Colon (tissue), 2 donors: ENCODE measurements at regions not wholly inside any gene's neighbourhood (a gene's known extent, or its start where the extent isn't known, plus 50 kb on each side); places are given as distances from the start of the nearest gene placed in this dataset.

Experiments used
- FAIRE-seq: peaks from 2 replicates; lab custom pipeline; 2012; peaks lifted over from hg19 to GRCh38; lab: Jason Lieb, UNC
- donor health status: control.
- donor health status: control.

DNA sequence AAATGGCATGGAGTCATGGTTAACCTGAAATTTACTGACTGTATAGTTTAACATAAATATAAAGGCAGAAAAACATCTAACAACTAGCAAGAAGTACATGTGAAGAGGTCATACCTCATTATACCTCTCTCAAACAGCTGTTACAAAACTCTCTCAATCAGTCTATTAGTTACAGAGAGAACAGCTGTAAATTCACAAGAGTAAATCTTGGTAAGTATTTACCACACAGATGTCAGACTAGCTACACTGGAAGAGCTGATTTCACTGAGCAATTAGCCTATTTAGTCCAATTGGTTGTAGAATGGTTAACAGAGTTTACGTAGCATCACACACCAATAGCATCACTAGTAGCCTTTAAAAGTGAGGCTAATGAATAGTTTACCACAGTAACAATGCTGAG, 463.4 kb upstream of the USP15 start:
- no peak for FAIRE-seq

DNA sequence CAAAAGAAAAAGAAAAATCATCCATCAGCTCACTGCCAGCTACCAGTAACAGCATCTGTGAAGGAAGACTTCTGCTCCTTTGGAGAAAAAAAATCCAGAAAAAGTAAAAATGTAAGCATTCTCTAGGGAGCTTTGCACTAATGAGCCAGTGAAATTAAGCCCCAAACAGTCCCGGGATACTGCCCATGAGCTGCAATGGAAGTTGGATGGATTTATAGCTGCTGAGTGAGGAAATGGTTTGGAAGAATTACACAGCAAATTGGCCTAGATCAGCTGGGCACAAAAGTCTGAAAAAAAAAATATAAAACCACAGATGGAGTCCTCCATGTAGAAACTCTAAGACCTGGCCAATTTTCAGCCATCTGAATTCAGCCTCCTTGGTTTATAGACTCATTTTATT, 462.9 kb upstream of the USP15 start:
- FAIRE-seq = no peak

DNA sequence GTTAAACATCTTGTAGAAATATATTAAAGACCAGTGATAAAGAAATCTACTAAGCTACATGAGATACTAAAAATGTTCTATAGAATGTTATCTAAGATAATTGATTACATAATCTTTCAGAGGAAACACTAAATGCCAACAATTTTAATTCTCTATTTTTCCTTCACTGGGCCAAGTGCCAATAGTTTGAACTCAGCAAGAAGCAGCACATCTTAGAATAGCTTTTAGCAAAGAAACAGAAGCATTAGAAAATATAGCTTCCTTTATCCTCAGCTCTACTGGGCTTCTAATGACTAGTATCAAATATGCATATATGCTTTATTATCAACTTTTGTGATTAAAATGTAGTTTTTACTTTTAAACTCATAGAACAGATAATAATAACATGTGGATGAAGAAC, 461.4 kb upstream of the USP15 start:
- no peak for FAIRE-seq

DNA sequence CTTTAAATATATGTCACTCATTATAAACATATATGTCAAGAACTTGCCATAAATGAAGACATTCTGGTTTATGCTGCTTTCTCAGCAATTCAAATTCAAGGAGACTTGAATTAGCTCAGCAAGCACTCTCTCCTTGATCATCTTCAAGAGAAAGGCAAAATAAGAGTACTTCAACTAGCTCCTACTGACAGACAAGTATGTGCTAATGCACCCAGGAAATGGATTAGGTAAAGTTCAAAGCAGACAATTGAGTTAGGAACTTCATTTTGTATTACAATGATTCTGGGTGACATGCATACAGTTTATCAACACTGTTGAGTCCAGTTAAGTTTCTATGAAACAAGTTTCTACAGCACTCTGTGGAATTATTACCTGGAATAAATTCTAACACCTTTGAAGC, 455.9 kb upstream of the USP15 start:
- no peak for FAIRE-seq

DNA sequence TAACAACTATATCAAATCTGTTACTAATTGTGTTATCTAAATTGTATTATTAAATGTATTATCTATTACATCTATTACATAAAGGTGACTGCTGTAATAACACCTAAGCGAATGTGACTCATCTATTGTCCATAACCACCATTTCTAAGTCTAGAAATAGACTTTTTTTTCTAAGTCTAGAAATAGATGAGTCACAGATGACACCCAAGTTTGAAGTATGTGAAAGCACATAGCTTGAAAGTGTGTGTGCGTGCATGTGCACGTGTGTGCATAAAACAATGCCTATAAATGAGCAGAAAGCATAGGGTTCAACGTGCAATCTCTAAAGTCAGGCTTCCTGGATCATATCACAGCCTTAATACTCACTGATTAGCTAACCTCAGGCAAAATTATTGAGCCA, 451.3 kb upstream of the USP15 start:
- FAIRE-seq = no peak

DNA sequence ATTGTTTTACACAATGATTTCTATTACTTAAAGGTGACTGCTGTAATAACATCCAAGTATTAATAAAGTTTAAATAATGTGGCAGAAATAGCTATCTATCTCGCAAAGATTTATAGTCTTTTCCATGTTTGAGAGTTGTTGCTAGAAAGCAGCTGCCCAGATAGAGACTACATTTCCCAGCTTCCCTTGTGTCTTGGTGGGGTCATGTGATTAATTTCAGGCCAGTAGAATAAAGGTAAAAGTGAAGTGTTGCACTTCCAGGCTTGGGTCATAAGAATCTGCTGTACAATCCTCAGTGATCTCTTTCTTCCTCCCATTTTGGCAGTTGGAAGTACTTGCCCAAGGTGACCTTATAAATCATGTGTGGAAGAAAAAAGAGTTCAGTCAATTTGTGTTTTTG, 449.7 kb upstream of the USP15 start:
- FAIRE-seq = no peak

DNA sequence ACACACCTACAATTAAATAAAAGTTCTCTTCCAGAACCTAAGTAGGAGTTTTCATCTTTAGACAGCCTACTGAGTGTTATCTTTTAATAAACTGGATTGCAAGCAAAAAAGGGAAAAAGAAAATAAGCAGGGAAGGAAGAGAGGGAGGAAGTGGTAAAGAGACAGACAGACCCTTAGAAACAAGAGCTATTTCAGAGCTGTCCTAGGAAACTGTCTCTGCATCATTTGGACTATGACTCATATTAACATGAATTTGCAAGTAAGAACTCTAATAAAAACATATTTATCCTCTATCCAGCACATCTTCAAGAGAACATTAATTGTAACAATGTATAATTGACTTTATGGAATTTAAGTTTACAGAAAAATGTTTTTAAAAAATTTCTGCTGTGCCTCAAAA, 438.8 kb upstream of the USP15 start:
- no peak for FAIRE-seq

DNA sequence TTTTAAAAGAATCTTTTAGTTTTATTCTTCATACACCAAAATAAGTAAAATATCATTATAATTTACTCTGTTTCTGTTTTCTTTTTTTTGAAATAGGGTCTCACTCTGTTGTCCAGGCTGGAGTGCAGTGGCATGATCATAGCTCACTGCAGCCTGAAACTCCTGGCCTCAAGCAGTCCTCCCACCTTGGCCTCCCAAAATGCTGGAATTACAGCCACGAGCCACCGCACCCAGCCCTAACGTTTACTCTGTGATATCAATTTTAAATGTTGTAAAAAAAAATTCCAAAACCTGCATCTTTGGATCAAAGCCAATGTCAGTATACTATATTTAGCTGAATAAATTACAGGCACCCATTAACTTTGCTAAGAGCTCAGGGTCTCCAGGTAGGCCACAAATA, 437.1 kb upstream of the USP15 start:
- FAIRE-seq = no peak

DNA sequence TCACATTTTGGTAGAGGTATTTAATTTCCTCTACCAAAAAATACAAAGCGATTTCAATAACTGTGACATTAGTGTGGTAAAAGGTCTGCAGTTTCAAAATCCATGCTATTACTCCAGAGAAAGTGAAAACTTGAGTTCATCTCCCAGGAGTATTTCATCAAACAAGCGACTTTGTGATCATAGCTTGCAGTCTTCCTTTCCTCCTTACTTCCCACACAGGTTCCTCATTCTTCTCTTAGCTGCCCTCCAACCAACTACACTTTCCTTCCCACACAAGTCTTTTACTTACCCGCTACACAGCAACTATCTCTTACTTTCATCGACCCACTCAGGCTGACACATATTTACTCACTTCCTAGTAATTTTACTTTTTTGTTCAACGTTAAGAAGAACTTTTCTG, 413.4 kb upstream of the USP15 start:
- FAIRE-seq = no peak

DNA sequence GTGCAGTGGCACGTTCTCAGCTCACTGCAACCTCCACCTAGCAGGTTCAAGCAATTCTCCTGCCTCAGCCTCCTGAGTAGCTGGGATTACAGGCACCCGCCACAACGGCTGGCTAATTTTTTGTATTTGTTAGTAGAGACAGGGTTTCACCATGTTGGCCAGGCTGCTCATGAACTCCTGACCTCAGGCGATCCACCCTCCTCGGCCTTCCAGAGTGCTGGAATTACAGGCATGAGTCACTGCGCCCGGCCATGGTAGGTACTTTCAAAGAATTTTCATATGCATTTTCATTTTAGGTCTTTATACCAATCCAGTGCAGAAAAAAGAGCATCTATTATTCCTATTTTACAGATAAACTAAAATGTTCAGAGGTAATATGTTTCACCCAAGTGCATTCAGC, 411.3 kb upstream of the USP15 start:
- FAIRE-seq = no peak

DNA sequence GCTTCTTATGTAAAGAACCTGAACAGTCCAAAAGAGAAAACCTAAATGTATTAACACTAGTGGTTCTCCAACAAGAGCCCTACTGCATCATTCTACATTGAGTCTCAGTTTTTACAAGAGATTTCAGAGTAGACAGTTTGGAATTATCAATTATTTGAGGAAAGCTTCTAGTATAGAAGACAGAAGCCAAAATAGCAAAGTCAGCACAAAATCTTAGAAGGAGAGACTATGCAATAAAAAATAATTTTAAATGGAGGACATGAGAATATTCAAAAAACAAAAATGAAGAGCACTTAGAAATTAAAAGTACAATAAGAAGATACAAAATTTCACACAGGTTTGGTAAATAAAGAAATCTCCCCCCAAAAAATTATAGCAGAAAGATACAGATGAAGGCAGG, 406.3 kb upstream of the USP15 start:
- no peak for FAIRE-seq

DNA sequence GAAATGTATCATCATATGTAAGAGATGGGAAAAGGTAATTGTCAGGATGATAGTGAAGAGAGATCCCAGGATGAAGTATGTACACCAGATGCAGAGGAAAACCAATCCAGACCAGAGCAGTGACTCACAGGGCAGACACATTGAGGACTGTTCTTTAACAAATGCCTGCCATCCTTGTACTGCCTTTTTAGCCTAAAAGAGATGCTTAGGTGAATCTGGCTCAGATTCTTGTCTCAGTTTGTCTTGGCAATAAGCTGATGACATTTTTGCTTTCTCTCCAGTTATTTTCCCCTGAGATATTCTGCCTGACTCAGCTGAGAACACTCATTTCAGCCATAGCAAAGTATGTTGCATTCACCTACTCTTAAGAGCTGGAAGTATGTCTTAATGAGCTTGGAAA, 405.3 kb upstream of the USP15 start:
- FAIRE-seq = no peak

DNA sequence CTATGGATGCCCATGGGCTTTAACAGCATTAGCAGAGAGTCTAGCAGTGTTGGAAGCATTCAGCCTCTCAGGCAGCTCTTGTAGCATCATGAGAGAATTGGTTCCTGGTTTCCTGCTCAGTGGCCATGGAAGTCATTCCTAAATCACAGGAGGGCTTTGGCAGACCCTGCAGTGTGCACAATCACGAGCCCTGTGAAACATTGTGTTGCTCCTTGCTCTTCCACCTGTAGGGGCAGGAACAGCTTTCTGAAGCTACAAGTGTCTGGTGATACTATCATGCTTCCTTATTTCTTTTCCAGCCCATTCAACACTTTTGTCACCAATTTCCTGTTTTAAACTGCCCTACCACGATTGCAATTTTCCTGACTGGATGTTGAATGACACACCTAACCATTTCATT, 402.2 kb upstream of the USP15 start:
- FAIRE-seq = no peak

DNA sequence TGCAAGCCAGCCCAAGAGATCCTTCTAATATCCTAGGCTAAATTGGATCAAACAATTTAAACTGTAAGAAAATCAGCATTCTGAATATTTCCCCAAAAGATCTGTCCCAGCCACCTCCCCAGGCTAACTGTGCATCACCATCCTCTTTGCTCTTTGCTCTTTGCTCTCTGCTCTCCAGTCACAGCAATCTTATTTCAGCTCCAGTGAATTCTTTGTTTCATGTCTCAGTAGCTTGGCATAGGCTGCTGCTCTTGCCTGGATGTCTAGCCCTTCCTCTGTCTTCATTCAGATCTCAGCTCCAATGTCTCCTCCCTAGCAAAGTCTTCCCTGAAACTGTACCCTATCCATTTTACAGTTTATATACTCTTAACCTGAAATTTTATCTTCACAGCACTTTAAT, 399.8 kb upstream of the USP15 start:
- FAIRE-seq = no peak

DNA sequence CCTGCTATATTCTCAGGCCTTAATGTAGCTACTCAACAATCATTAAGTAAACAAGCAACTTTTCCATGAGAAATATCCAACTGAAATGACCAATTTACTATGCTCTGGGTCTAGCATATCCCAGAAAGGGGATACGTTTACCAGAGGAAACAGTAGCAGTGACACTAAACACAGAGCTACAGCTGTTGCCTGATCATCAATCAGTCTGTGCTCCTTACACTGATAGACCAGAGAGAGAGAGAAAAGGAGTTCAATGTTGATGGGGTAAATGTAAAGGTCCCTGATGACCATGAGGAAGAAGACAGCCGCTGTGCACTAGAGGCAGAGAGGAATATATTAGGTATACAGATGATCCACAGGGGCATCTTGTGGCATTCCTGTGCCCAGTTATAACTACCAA, 397.2 kb upstream of the USP15 start:
- no peak for FAIRE-seq

DNA sequence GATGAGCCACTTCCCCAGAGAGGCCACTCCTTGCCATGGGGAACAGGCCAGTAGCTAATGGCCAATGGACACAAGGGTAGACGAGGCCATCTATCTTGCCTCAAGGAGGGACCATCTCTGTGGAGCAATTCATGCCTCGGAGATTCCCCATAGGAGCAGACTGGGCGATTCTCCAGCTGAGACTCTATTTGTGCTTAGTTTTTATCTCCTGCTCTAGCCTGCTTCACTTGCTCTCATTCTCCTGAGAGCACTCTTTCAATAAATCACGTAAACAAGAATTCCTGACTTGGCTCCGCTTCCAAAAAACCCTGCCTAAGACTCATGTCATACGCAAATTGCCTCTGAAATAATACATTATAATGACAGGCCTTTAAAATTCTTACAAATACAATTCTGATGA, 396.4 kb upstream of the USP15 start:
- no peak for FAIRE-seq

DNA sequence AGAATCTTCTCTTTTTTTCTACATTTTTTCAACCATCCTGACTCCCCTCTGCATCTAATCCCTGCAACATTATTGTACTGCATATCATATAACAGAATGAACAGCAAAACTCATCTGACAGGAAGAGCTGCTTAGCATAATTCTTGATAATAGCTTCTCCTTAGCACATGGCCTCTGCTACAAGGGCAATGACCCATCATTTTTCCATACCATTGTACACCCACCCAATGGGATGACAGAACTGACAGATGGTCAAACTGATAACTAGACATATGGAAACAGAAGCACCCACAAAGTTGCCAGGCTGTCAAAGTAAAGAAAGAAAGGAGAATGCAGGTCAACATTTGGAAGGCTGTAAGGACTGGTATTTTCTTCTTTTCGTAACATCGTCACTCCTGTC, 390.4 kb upstream of the USP15 start:
- FAIRE-seq = no peak

DNA sequence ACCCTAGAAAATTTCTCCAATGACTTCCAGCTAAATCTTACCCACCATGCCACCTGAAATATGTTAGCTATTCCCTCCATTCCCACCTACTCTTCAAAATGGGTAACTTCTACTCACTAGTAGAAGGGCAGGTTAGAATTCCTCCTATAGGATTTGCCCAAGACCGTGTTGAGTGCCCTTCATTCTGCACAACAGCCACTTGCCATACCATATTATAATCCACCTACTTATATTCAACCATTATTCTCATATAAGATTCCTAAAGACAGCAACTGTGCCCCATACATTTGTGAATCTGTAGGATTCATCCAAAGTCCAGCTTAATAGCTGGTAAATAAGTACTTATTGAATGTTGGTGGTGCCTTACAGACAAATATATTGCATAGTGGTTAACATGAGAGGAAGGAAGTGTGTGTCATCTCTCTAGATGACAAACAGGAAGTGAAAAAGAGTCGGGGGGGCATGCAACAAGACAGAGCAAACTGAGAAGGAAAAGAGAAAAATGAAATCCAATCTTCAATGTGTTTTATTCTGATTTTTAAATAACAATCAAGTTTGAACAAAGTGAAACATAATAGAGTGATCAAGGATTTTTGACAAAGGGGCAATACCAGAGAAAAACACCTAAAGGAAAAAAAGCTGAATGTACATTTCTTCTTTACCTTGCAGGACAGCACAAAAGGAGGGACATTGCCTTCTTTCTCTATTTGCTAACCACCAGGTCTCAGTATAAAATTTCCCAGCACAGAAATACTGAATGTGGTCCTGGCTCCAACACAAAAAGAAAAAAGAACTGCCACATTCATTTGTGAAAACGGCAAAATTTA, 389.3 kb upstream of the USP15 start:
- FAIRE-seq = no peak

DNA sequence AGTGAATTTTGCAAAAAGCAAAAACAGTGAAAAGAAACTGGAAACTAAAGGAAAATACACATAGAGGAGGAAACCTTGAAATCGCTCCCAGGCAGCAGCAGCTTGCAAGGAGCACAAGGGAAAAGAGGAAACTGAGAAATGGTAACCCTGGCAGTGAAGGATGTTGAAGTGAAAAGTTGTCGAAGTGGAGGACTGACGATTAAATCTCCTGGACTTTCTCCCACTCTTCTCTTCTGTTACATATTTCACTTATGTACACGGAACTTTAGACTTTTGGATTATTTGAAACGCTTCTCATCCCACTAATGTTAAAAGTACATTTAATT, 388.8 kb upstream of the USP15 start:
- no peak for FAIRE-seq

DNA sequence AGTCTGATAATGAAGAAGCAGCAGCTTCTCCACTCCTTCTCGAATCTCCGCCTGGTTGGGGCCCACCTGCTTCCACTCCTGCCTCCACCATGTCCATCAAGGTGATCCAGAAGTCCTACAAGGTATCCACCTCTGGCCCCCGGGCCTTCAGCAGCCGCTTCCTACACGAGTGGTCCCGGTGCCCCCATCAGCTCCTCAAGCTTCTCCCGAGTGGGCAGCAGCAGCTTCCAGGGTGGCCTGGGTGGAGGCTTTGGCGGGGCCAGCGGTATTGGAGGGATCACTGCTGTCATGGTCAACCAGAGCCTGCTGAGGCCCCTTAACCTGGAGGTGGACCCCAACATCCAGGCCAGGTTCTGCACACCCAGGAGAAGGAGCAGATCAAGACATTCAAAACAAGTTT, 381.0 kb upstream of the USP15 start:
- FAIRE-seq = no peak

DNA sequence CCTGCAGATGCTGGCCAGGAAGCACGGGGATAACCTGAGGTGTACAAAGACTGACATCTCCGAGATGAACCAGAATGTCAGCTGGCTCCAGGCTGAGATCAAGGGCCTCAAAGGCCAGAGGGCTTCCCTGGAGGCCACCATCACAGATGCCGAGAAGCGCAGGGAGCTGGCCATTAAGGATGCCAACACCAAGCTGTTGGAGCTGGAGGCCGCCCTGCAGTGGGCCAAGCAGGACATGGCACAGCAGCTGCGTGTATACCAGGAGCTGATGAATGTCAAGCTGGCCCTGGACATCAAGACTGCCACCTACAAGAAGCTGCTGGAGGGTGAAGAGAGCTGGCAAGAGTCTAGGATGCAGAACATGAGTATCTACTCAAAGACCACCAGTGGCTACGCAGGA, 380.0 kb upstream of the USP15 start:
- no peak for FAIRE-seq

DNA sequence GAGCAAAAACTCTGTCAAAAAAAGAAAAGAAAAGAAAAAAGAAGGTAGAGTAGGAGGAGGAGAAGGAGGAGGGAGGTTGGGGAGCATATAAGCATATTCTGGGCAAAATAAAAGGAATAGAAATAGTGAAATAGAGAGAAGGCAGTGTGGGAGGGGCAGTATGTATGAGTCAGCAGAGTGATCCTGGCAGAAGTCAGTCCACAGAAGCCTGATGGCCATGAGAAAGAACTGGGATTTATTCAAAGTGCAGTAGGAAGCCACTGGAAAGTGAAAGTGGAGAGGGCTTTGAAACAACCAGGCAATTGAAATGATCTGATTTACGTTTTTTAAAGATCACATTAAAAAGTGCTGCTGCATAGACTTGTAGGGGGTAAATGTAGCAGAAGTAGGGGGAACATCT, 368.6 kb upstream of the USP15 start:
- FAIRE-seq = no peak

DNA sequence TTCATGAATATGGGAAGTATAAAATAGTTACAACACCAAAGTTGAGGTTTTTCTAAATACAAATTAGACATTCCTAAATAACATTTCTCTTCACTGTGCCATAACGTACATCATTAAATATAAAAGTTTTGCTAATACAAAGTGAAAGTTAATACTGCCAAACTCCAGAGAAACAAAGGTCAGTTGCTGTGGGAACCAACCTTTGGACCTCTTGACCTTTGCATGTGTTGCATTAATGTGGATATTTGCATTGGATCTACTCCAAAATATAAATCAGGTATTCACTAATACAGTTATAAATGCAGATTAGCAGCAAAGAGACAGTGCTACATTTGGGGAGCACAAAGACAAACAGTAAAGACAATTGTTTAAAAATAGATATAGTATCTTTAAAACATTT, 366.0 kb upstream of the USP15 start:
- FAIRE-seq = no peak

DNA sequence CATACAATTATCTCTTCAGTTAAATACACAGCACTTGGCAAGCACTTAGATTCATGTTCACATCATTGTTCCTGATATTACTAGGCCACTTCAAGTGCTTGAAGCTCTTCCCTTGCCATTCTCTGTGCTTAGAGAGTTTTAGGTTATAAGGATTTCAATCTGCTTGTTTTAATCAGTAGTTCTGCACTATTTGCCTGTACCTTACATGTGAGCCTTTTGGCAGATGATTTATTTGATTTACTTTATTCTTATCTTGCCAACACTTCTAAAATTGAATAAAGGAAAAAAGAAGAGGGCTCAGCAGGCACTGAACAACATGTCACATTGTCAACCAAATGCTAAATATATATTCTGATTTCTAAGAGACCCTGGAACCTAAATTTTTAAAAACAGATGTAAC, 363.8 kb upstream of the USP15 start:
- no peak for FAIRE-seq

DNA sequence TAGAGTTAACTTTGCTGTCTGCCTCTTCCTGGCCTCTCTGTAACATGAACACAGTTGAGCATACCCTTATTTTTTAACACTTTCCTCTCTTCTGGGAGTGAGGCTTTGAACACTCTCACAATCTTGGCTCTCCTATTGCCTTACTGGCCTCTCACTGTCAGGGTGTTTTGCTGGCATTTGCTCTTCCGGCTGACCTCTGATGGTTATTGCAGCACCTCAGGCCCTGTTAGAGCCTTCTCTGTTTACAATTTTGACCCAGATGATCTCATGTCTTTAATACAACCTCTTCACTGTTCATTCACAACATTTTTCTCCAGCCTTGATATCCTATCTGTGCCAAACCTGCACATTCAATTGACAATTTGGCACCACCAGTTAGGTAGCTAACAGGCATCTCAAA, 357.8 kb upstream of the USP15 start:
- no peak for FAIRE-seq
